GM21737 (cell line): ENCODE measurements at regions not wholly inside any gene's neighbourhood (a gene's known extent, or its start where the extent isn't known, plus 50 kb on each side); places are given as distances from the start of the nearest gene placed in this dataset.
"Not testable (repeated sequence)": the region's sequence is repeated elsewhere in the genome, so short reads cannot be mapped to it uniquely, and the experiment has no call there.

Experiments used
- ATAC-seq: cut with Tn5 transposase; IDR thresholded peaks from one replicate; pipeline ENCODE4 v1.9.1; 2021; ENCODE audit warnings: mild to moderate bottlenecking, moderate library complexity; ENCODE audit not compliant: unreplicated experiment

DNA sequence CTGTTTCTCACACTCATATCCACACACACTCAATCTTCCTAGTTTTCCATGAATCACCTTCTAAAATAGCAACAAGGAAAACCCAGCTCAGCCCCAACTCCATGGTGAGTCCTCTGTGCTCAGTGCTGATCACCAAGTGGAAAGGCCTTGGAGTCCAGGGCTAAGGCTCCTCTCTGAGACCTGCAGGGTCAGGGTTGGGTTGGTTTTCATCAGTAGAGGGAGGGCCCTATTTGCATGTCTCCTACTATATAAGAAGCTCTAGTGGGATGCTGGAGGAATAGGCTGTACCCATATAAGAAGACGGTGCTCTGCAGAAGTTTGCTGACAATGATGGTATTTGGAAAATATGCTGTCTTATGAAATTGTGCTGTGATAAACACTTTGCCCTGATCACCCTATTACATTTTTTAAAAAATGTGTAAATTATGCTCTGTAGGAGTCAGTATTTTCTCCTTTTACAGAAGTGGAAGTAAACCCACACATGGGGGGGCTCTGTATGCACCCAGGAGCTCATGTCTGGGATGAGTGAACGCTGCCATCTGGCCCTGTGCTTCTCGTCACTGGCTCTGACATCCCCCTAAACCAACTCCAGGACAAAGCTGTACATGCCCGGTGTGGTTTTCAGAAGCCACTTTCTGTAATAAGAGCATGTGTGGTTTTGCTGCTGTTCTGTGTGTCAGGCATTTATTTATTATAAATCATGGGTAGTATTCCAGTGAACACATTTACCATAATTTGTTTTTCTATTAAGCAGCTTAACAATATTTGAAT is 536.3 kb downstream of the TMEM121 start:
- ATAC-seq = no peak

DNA sequence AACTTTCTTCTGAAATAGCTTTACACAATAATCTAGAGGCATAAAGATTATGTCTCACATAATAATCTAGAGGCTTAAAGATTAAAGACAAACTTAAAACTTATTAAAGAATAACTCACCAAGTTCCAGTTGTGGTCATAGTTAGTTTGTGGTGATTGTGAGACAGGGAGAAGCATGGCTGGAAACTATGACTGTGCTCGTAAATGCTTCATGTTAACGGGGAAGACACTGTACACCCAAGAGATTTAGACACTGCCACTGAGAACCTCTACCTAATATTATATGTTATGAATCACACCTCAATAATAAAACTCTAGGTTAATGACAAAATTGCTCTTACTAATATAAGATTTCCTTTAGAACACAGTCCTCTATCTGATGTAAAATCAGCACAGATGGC is 541.6 kb downstream of the TMEM121 start:
- no peak for ATAC-seq

DNA sequence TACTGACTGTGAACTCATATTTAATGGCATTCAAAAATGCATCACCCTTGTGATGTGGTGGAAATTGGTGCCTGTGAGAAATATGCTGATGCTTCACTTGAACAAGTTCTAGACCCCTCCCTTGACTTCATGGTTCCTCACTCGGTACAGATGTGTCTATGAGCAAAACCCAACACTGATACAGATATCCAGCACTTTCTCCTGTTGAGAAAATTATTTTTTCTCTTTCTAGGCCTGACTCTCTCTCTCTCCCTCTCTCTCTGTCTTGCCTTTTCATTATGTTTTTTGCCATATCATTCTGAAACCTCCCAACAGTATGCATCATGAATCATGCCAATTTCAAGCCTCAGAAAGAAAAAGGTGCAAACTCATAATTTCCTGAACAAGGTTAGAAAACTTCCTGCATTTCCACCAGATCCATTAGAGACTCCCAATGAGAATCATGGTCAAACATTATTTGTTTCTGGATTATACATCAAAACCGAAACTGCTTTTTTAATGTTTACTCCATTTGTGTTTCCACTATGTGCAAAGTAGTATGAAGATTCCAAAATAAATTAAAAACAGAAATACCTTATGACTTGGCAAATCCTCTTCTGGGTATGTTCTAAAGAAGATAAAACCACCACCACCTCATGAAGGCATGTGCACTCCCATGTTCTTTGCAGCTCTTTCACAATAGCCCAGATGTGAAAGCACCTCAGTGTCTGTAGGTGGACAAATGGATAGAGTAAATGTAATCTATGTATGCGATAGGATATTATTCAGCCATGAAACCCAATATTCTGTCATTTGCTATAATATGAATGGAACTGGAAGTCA is 543.6 kb downstream of the TMEM121 start:
- ATAC-seq = no peak

DNA sequence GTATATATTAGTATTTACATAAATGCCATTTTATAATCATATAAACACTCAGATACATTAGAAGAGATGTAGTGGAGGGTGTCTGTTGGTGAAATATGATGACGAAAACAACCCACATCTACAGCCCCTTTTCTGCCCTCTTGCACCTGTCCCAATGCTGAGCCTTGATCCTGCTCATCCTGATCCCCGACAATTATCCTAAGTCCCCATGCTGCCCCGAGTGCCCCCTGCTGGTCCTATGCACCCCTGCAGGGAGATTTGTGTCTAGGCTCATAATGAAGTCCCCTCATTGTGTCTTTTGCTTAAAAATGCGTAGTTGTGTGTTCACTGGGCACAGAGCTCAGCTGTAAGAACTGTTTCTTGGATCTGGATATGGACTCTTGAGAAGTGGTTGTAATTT is 554.5 kb downstream of the TMEM121 start:
- no peak for ATAC-seq

DNA sequence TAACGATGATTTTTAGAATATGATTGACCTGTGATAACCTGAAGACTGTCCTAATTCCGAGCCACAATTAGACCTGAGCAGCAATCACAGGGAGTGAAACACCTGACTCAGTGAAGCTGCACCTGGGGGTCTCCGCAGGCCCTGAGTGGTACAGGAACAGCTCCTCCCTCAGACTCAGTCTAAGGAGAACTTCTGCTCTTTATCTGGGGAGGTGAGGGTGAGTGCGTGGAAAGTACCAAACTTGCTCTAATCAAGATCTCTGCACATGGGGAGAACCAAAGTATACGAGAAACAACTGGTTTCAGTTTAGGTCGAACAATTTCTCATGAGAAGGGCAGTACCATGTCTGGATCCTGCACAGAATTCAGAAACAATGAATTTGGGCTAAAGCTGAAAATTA is 555.3 kb downstream of the TMEM121 start:
- ATAC-seq = not testable (repeated sequence)

DNA sequence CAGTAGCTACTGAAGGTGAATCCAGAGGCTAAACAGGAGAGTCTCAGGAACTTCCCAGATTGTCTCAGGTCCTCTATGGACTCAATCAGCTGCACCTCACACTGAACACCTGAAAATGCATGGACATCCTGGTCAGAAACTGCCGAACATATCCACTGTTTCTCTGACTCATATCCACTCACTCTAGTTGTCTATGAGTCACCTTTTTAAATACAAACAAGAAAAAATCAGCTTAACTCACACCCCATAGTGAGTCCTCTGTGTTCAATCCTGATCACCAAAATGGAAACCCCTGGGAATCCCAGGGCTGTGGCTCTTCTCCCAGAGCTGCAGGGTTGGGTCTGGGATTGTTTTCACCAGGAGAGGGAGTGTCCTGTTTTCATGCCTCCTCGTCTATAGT is 556.7 kb downstream of the TMEM121 start:
- no peak for ATAC-seq

DNA sequence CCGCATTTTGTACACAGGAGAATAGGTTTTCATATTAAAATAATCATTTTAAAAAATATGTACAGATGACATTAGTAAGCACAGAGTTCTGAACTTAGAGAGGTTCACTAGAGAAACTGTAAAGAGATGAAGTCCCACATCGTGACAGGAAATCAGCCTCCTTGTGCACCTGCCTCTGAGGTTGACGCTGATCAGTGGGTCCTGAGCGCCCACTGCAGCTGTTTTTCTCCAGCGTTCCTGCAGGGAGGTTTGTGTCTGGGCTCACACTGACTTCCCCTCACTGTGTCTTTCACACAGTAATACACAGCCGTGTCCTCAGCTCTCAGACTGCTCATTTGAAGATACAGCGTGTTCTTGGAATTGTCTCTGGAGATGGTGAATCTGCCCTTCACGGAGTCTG is 561.5 kb downstream of the TMEM121 start:
- ATAC-seq = no peak

DNA sequence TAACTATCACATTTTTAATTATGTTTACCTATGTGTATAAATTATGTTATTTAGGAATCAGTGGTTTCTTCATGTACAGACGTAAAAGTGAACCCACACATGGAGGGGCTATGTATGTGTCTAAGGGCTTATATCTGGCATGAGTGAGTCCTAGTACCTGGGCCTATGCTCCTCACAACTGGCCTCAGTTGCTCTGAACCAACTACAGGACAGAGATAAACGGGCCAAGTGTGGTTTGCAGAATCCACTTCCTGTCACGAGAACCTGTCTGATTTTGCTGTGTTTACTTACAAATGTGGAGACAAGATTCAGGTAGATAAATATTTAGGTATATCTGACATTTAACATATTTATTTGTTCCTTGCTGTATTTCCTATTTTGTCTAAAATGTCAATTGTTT is 562.5 kb downstream of the TMEM121 start:
- ATAC-seq = not testable (repeated sequence)

DNA sequence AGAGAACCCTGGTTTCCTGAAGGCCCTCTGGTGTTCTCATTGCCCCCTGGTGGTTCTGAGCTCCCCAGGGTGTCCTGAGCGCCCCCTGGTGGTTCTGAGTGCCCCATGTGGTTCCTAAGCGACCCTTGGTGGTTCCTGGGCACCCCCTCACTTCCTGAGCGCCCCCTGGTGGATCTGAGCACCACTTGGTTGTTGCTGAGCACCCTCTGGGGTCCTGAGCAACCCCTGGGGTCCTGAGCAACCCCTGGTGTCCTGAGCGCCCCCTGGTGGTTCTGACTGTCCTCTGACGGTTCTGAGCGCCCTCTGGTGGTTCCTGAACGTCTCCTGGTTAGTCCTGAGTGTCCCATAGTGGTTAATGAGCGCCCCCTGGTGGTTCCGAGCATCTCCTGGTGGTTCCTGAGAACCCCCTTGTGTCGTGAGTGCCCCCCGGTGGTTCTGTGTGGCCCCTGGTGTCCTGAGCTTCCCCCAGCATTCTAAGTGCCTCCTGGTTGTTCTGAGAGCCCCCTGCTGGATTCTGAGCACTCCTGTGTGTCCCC is 568.3 kb downstream of the TMEM121 start:
- ATAC-seq = no peak

DNA sequence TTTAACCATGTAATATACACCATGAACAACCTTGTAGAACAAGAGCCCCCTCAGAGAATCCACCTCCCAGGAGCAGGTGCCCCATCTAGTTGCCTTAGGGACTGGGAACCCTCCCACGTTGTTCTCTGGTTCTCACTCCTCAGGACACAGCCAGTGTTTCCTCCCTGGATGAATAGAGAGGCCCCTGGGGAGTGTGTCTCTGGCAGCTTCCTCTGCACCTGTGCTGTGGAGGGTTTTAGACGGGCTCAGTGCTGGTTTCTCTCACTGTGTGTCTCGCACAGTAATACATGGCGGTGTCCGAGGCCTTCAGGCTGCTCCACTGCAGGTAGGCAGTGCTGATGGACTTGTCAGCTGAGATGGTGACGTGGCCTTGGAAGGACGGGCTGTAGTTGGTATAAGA is 581.3 kb downstream of the TMEM121 start:
- ATAC-seq = no peak

DNA sequence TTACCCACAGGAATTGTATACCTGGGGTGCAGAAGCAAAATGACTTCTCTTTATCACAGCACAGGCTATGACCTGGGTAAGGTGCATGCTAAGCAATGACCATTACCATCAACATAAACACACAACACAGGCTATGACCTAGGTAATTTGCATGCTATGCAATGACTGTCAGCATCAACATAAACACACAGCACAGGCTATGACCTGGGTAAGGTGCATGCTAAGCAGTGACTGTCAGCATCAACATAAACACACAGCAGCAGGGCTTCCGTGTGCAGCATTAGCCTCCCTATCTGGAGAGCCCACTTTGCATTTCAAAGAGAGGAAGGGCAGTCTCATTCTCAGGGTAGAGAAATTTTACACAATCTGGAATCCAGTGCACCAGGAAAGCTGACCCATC is 583.0 kb downstream of the TMEM121 start:
- no peak for ATAC-seq

DNA sequence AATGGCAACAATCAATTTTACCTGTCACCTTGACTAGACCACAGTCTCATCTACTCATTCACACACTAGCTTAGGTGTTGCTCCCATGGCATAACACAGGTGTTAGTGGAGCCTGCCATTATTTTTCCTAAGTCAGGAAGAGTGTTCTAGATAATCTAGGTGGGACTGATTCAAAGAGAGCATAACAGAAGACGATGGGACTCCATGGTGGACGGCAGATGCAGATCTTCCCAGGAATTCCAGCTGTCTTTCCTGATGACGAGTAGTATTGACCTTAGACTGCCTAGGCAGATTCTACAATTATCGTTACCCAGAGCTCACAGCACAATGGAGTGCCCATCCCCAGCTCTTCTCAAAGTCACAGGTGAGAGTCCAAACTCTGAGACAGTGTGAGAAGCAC is 589.0 kb downstream of the TMEM121 start:
- no peak for ATAC-seq

DNA sequence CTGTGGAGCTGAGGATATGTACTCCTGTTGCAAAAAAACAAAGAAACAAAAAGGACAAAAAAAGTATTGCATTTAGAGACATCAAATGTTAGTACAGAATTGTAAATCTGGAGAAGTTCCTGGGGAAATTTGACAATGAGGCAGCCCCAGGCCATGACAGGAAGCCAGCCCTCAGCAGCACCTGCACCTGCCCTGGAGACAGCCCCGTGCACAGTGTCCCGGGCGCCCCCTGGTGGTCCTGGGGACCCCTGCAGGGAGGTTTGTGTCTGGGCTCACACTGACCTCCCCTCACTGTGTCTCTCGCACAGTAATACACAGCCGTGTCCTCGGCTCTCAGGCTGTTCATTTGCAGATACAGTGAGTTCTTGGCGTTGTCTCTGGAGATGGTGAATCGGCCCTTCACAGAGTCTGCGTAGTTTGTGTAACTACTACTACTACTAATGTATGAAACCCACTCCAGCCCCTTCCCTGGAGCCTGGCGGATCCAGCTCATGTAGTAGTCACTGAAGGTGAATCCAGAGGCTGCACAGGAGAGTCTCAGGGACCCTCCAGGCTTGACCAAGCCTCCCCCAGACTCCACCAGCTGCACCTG is 590.1 kb downstream of the TMEM121 start:
- not testable (repeated sequence) for ATAC-seq

DNA sequence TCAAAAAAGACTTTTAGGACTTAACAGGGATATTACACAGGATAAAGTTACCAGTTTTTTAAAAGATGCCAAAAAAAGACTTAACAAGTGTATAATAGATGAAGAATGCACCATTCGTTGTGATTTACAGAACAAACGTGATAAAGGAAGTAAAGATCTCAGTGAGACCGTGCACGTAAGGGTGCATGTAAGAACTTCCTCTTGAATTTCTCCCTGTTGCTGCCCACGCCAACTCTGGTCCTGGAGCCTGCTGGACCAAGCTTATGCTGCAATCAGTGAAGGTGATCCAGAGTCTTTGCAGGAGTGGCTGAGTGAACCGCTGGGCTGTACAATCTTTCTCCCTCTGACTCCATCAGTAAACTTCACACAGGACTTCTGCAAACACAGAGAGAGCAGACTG is 593.7 kb downstream of the TMEM121 start:
- ATAC-seq = no peak

DNA sequence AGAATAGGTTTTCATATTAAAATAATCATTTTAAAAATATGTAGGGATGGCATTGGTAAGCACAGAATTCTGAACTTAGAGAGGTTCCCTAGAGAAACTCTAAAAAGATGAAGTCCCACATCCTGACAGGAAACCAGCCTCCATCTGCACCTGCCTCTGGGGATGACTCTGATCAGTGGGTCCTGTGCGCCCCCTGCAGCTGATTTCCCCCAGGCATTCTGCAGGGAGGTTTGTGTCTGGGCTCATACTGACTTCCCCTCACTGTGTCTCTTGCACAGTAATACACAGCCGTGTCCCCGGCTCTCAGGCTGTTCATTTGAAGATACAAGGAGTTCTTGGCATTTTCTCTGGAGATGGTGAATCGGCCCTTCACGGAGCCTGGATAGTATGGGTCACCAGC is 602.9 kb downstream of the TMEM121 start:
- ATAC-seq = no peak

DNA sequence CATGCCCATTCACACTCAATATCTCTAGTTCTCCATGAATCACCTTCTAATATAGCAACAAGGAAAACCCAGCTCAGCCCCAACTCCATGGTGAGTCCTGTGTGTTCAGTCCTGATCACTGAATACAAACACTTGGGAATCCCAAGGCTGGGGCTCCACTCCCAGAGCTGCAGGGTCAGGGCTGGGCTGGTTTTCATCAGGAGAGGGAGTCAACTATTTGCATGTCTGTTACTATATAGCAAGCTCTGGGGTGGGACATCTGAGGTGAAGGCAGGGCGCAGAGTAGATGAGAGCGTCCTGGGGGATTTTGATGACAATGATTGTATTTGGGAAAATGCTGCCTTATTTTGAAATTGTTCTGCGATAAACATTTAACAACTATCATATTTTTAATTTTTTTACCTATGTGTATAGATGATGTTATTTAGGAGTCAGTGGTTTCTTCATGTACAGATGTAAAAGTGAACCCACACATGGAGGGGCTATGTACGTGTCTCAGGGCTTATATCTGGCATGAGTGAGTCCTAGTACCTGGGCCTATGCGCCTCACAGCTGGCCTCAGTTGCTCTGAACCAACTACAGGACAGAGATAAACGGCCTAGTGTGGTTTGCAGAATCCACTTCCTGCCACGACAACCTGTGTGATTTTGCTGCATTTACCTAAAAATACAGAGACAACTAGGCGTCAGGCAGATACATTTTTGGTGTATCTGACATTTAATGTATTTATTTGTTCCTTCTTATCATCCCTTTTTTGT is 603.7 kb downstream of the TMEM121 start:
- ATAC-seq = not testable (repeated sequence)

DNA sequence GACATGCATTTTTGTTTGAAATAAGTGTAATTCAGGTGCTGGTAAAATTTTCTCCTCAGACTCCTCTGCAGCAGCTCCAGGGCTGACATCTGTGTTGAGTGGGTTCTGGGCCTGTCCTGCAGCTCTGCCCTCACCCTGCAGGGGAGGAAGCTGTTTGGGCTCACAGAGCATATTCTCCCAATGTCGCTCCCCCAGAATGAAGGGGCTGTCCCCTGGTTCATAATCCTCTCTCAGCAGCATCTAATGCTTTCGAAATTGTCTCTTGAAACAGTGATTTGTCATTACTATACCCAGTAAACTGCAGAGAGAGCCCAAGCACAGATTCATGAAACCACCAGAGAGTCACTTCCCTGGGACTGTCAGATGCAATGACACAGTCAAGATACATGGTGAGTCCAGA is 606.7 kb downstream of the TMEM121 start:
- ATAC-seq = not testable (repeated sequence)

DNA sequence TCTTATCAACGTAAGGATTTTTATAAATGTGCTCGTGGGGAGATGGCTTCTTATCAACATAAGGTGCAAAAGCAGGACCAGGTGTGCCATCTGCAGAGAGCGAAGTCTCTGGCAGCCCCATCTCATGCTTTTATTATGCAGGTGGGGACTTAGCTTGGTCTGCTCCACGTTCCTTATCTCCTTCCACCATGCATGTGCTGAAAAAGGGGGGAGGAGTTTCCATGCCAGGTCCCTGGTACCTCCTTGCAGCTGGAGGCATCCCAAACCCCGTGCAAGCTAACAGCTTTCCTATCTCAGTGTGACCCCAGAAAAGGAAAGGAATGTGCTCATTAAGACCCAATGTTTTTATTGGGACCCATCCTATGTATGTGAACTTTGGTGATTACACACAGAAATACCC is 608.5 kb downstream of the TMEM121 start:
- no peak for ATAC-seq

DNA sequence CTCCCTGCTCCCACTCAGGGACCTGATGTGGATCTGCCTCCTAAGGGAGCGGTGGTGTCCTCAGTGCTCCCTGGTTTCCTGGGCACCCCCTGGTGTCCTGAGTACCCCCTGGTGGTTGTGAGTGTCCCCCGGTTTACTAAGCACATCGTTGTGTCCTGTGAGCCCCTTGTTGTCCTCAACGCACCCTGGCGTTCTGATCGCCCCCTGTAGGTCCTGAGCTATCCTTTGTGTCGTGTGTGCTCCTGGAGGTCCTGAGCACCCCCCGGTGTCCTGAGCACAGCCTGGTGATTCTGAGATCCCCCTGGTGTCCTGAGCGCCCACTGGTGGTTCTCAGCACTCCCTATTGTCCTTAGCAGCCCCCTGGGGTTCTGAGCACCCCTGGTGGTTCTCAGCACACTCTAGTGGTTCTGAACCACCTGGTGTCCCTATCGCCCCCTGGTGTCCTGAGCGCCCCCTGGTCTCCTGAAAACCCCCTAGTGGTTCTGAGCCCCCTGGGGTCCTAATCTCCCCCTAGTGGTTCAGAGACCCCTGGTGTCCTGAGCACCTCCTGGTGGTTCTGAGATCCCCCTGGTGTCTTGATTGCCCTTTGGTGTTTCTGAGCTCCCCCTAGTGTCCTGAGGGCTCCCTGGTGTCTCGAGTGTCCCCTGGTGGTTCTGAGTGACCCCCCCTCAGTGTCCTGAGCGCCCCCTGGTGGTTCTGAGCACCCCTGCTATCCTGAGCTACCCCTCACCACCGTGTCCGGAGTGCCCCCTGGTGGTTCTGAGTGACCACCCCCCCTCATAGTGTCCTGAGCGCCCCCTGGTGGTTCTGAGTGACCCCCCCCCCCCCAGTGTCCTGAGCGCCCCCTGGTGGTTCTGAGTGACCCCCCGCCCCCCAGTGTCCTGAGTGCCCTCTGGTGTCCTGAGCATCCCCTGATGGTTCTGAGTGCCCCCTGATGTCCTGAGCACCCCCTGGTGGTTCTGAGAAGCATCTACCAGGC is 615.1 kb downstream of the TMEM121 start:
- no peak for ATAC-seq

DNA sequence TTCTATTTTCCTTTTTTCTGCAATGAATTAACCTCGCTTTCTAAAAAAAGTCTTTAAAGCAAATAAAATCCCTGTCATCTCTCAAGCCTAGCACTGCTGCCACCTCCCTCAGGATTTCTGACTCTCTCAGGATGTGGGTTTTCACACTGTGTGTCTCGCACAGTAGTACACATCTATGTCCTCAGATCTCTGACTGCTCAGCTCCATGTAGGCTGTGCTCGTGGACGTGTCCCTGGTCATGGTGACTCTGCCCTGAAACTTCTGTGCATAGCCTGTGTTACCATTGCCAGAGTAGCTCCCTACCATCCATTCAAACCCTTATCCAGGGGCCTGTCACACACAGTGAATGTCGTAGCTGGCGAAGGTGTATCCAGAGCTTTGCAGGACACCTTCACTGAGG is 619.3 kb downstream of the TMEM121 start:
- ATAC-seq = not testable (repeated sequence)
